OCI-LY1 (cell line): ENCODE measurements at regions not wholly inside any gene's neighbourhood (a gene's known extent, or its start where the extent isn't known, plus 50 kb on each side); places are given as distances from the start of the nearest gene placed in this dataset.

ENCODE experiments used
- H2AFZ ChIP-seq: fragments of 200-600 bp; sonication (generic), shearing (Covaris generic); 2 replicates; pipeline ENCODE4 v1.6.0; 2014; ENCODE audit warnings: antibody characterized with exemption, mild to moderate bottlenecking, low read length
- H3F3A ChIP-seq: fragments of 200-600 bp; sonication (generic), shearing (Covaris generic); 2 replicates; pipeline ENCODE4 v1.6.0; 2014; ENCODE audit warnings: mild to moderate bottlenecking, antibody characterized with exemption, low read length, moderate library complexity; ENCODE audit not compliant: insufficient read depth
- H3K27ac ChIP-seq: fragments of 200-600 bp; sonication (generic); 2 replicates; pipeline ENCODE4 v1.5.1; 2014; ENCODE audit warnings: low read length, mixed run types, mild to moderate bottlenecking, low read depth; ENCODE audit not compliant: poor library complexity, severe bottlenecking
- H3K27me3 ChIP-seq: fragments of 200-600 bp; sonication (generic); 2 replicates; pipeline ENCODE4 v1.6.0; 2014; ENCODE audit warnings: antibody characterized with exemption, mild to moderate bottlenecking, low read length, moderate library complexity; ENCODE audit not compliant: insufficient read depth
- H3K36me3 ChIP-seq: fragments of 200-600 bp; sonication (generic); 2 replicates; pipeline ENCODE4 v1.6.1; 2014; ENCODE audit warnings: mild to moderate bottlenecking, antibody characterized with exemption, low read length, moderate library complexity, mixed read lengths; ENCODE audit not compliant: insufficient read depth
- H3K4me1 ChIP-seq: fragments of 200-600 bp; sonication (generic); 2 replicates; pipeline ENCODE4 v1.5.1; 2014; ENCODE audit warnings: mild to moderate bottlenecking, low read length, moderate library complexity; ENCODE audit not compliant: insufficient read depth, severe bottlenecking
- H3K4me2 ChIP-seq: fragments of 200-600 bp; sonication (generic), shearing (Covaris generic); 2 replicates; pipeline ENCODE4 v1.6.1; 2014; ENCODE audit warnings: low read length
- H3K4me3 ChIP-seq: fragments of 200-600 bp; sonication (generic); 2 replicates; pipeline ENCODE4 v1.5.1; 2014; ENCODE audit warnings: low read length, low read depth, mild to moderate bottlenecking, mixed read lengths; ENCODE audit not compliant: poor library complexity, severe bottlenecking
- H3K79me2 ChIP-seq: fragments of 200-600 bp; shearing (Covaris generic); 2 replicates; pipeline ENCODE4 v1.6.1; 2016; ENCODE audit warnings: mixed run types, low read length, mixed read lengths; ENCODE audit not compliant: insufficient read depth
- H3K9ac ChIP-seq: fragments of 200-600 bp; sonication (generic), shearing (Covaris generic); 2 replicates; pipeline ENCODE4 v1.6.1; 2014; ENCODE audit warnings: mild to moderate bottlenecking, low read length, mixed read lengths
- H3K9me2 ChIP-seq: fragments of 200-600 bp; sonication (generic), shearing (Covaris generic); 2 replicates; pipeline ENCODE4 v1.6.1; 2014; ENCODE audit warnings: low read depth, mild to moderate bottlenecking, low read length, mixed read lengths
- H3K9me3 ChIP-seq: fragments of 200-600 bp; shearing (Covaris generic); 2 replicates; pipeline ENCODE4 v1.6.1; 2014; ENCODE audit warnings: low read length, mixed read lengths
- H4K20me1 ChIP-seq: fragments of 200-600 bp; sonication (generic), shearing (Covaris generic); 2 replicates; pipeline ENCODE4 v1.6.0; 2016; ENCODE audit warnings: mild to moderate bottlenecking, low read length; ENCODE audit not compliant: insufficient read depth
- CTCF ChIP-seq: fragments of 200-600 bp; sonication (generic), shearing (Covaris generic); IDR thresholded peaks from 2 replicates; pipeline ENCODE4 v1.5.1; 2017; ENCODE audit warnings: mild to moderate bottlenecking, antibody characterized with exemption, low read length, moderate library complexity, mixed read lengths
- EZH2 ChIP-seq: fragments of 200-600 bp; sonication (generic), shearing (Covaris generic); IDR thresholded peaks from 2 replicates; pipeline ENCODE4 v1.8.0; 2017; ENCODE audit warnings: borderline replicate concordance, mixed run types, mild to moderate bottlenecking, antibody characterized with exemption, low read length, moderate library complexity, mixed read lengths

GRCh38 chr9:18348083-18348475 is 125.9 kb upstream of the ADAMTSL1 start:
- H4K20me1 ChIP-seq: no peaks in the 10 kb centered on the region
- no peaks in the 10 kb centered on the region for H3K79me2 ChIP-seq
- H3K9ac ChIP-seq: no peak overlapping the region
- TF ChIP-seq CTCF (no peak), EZH2 (no peak)
- H3K9me2 ChIP-seq: no peaks in the 10 kb centered on the region
- H3F3A ChIP-seq: no peaks in the 10 kb centered on the region
- no peaks in the 10 kb centered on the region for H3K9me3 ChIP-seq
- no peak overlapping the region for H3K27ac ChIP-seq
- 0 out of 2 replicates have a peak, but pooled peaks cover 4% of the 10 kb centered on the region for H3K27me3 ChIP-seq
- H2AFZ ChIP-seq: no peak overlapping the region
- H3K4me2 ChIP-seq: no peak overlapping the region
- no peaks in the 10 kb centered on the region for H3K4me1 ChIP-seq
- no peaks in the 10 kb centered on the region for H3K36me3 ChIP-seq
- H3K4me3 ChIP-seq: no peak overlapping the region

GRCh38 chr9:18349530-18349929 is 124.4 kb upstream of the ADAMTSL1 start:
- no peak overlapping the region for H3K4me3 ChIP-seq
- no peak overlapping the region for H3K27ac ChIP-seq
- no peaks in the 10 kb centered on the region for H3K9me3 ChIP-seq
- H3K79me2 ChIP-seq: no peaks in the 10 kb centered on the region
- no peaks in the 10 kb centered on the region for H3K4me1 ChIP-seq
- H3K36me3 ChIP-seq: no peaks in the 10 kb centered on the region
- H3F3A ChIP-seq: no peaks in the 10 kb centered on the region
- no peaks in the 10 kb centered on the region for H3K9me2 ChIP-seq
- TF ChIP-seq CTCF: no peak
- no peak for TF ChIP-seq EZH2
- H4K20me1 ChIP-seq: no peaks in the 10 kb centered on the region
- H2AFZ ChIP-seq: no peak overlapping the region
- no peak overlapping the region for H3K9ac ChIP-seq
- H3K4me2 ChIP-seq: no peak overlapping the region
- 0 out of 2 replicates have a peak, but pooled peaks cover 4% of the 10 kb centered on the region for H3K27me3 ChIP-seq

GRCh38 chr9:18350036-18350435 is 123.9 kb upstream of the ADAMTSL1 start:
- Histone ChIP-seq H3K79me2 (no peaks in the 10 kb centered on the region), H3K36me3 (no peaks in the 10 kb centered on the region), H2AFZ (no peak overlapping the region), H3K4me2 (no peak overlapping the region), H3K4me3 (no peak overlapping the region), H3K27ac (no peak overlapping the region), H3K27me3 (0 out of 2 replicates have a peak, but pooled peaks cover under 1% of the 10 kb centered on the region), H3K9me2 (no peaks in the 10 kb centered on the region), H4K20me1 (no peaks in the 10 kb centered on the region), H3F3A (no peaks in the 10 kb centered on the region), H3K9ac (no peak overlapping the region), H3K9me3 (no peaks in the 10 kb centered on the region), H3K4me1 (no peaks in the 10 kb centered on the region)
- no peak for TF ChIP-seq EZH2
- no peak for TF ChIP-seq CTCF
